Spleen (tissue), 11 donors: ENCODE measurements at regions not wholly inside any gene's neighbourhood (a gene's known extent, or its start where the extent isn't known, plus 50 kb on each side); places are given as distances from the start of the nearest gene placed in this dataset.

Experiments used
- DNase-seq: peaks from one replicate; pipeline ENCODE4 v3.0.0-alpha.2; 2020
- H3K27ac ChIP-seq, 8 donors: fragments of 200-600 bp; sonication (generic) in 7 of 8; 1 replicate in 4 of 8; 2 replicates in 4 of 8; pipeline versions ENCODE4 v1.5.0 to v1.8.0; 2016 to 2021; ENCODE audit warnings: inconsistent platforms in 4 of 8, mild to moderate bottlenecking in 4 of 8, moderate library complexity in 1 of 8
- H3K27me3 ChIP-seq, 7 donors: fragments of 200-600 bp; sonication (generic) in 6 of 7; replicated peaks in 1 of 7; 1 replicate in 4 of 7; 2 replicates in 3 of 7; pipeline versions ENCODE4 v1.5.0 to v1.8.0; 2016 to 2021; ENCODE audit warnings: inconsistent platforms in 3 of 7, mild to moderate bottlenecking in 1 of 7
- H3K36me3 ChIP-seq, 6 donors: fragments of 200-600 bp; sonication (generic) in 5 of 6; 1 replicate in 4 of 6; 2 replicates in 2 of 6; pipeline versions ENCODE4 v1.5.0 to v1.8.0; 2016 to 2021; ENCODE audit warnings: inconsistent platforms in 2 of 6
- H3K4me1 ChIP-seq, 6 donors: fragments of 200-600 bp; sonication (generic) in 5 of 6; 1 replicate in 3 of 6; 2 replicates in 3 of 6; pipeline versions ENCODE4 v1.5.0 to v1.8.0; 2016 to 2021; ENCODE audit warnings: inconsistent platforms in 3 of 6
- H3K4me3 ChIP-seq, 8 donors: fragments of 200-600 bp; sonication (generic) in 7 of 8; 1 replicate in 4 of 8; 2 replicates in 4 of 8; pipeline versions ENCODE4 v1.5.0 to v1.8.0; 2016 to 2021; ENCODE audit warnings: inconsistent platforms in 4 of 8, mild to moderate bottlenecking in 4 of 8, moderate library complexity in 2 of 8
- H3K9me3 ChIP-seq, 8 donors: fragments of 200-600 bp; sonication (generic) in 7 of 8; 1 replicate in 4 of 8; 2 replicates in 4 of 8; pipeline versions ENCODE4 v1.5.0 to v1.8.0; 2016 to 2021; ENCODE audit warnings: inconsistent platforms in 4 of 8
- CTCF ChIP-seq, 11 experiments: fragments of 200-600 bp in 7 of 11; fragments of 450-650 bp in 4 of 11; sonication (generic) in 4 of 11; IDR thresholded peaks in 8 of 11; conservative IDR thresholded peaks in 3 of 11; 1 replicate in 7 of 11; 2 replicates in 4 of 11; pipeline versions ENCODE4 v1.4.0 to v1.8.0; 2016 to 2021; ENCODE audit warnings: antibody characterized with exemption in 11 of 11, inconsistent platforms in 4 of 11, mild to moderate bottlenecking in 1 of 11
- POLR2A ChIP-seq, 3 donors: fragments of 450-650 bp; IDR thresholded peaks; one replicate each; pipeline ENCODE4 v1.5.1; 2017; ENCODE audit warnings: antibody characterized with exemption in 3 of 3, mild to moderate bottlenecking in 1 of 3
- POLR2AphosphoS5 ChIP-seq, 3 donors: sonication (generic); formaldehyde crosslinking; IDR thresholded peaks; one replicate each; pipeline ENCODE4 v1.5.1; 2017; ENCODE audit warnings: antibody characterized with exemption in 3 of 3
- WGBS, 5 donors: extraction: QIAGEN DNeasy Blood & Tissue Kit in 3 of 5; methylation state at CpG; one replicate each; pipeline versions ENCODE4 v1.1.5 to v1.1.7; 2013 to 2018; 5-methylcytosine and 5-hydroxymethylcytosine counted together
- intact Hi-C: fragments of 100-400 bp; cut with DNase I; formaldehyde crosslinking; loops from one replicate; pipeline ENCODE4 v1.15.0; 2023; ENCODE audit warnings: low total_unique reads
- donor health status: healthy with polysubstance abuse.
- donor health status: DM: no; HTN: no; CAD: no; lungs with moderate emphysema.
- donor health status: DM: no; HTN: no; CAD: no.
- donor health status: Bipolar disorder and iron deficiency.
- donor health status: healthy.
- donor health status: DM: no; HTN: no; CAD: no.
- donor health status: DM: yes; HTN: yes; CAD: no.

GRCh38 chr3:84877092-84877491 lies 81.7 kb upstream of the CADM2 start:
- Histone ChIP-seq H3K27ac (no peak overlapping the region), H3K36me3 (no peaks in the 10 kb centered on the region), H3K9me3 (peaks cover 0 to 3% (median 0%) of the 10 kb centered on the region in 8 donors), H3K4me3 (no peak overlapping the region), H3K27me3 (no peaks in the 10 kb centered on the region), H3K4me1 (no peaks in the 10 kb centered on the region)
- 91 to 95% (median 93%) methylated on average over 3 of the region's 3 CpGs for WGBS, 5 donors
- DNase-seq: no peak
- TF ChIP-seq POLR2A (IDR thresholded peaks at IDR 0.05): no peak
- no peak for TF ChIP-seq CTCF (IDR thresholded peaks at IDR 0.05 in 8 of 11, conservative IDR thresholded peaks at IDR 0.05 in 3 of 11)
- no peak for TF ChIP-seq POLR2AphosphoS5 (IDR thresholded peaks at IDR 0.05)
- intact Hi-C loops: no loop called here

GRCh38 chr3:84881288-84881687 lies 77.5 kb upstream of the CADM2 start:
- peaks cover 0 to 10% (median 0%) of the 10 kb centered on the region in 8 donors for H3K9me3 ChIP-seq
- no peak overlapping the region for H3K4me3 ChIP-seq
- H3K4me1 ChIP-seq: no peaks in the 10 kb centered on the region
- H3K36me3 ChIP-seq: no peaks in the 10 kb centered on the region
- intact Hi-C loops: no loop called here
- WGBS, 5 donors: 57 to 88% (median 82%) methylated on average over 2 of the region's 2 CpGs
- TF ChIP-seq POLR2AphosphoS5 (IDR thresholded peaks at IDR 0.05): no peak
- no peak for TF ChIP-seq POLR2A (IDR thresholded peaks at IDR 0.05)
- no peak for TF ChIP-seq CTCF (IDR thresholded peaks at IDR 0.05 in 8 of 11, conservative IDR thresholded peaks at IDR 0.05 in 3 of 11)
- no peak overlapping the region for H3K27ac ChIP-seq
- no peak for DNase-seq
- H3K27me3 ChIP-seq: no peaks in the 10 kb centered on the region

GRCh38 chr3:84885199-84885882 lies 73.4 kb upstream of the CADM2 start:
- 74 to 82% (median 78%) methylated on average over 14 of the region's 14 CpGs for WGBS, 5 donors
- TF ChIP-seq POLR2A (IDR thresholded peaks at IDR 0.05) (no peak), POLR2AphosphoS5 (IDR thresholded peaks at IDR 0.05) (no peak)

GRCh38 chr3:84891851-84892250 lies 66.9 kb upstream of the CADM2 start:
- no peak for DNase-seq
- Histone ChIP-seq H3K27me3 (no peaks in the 10 kb centered on the region), H3K9me3 (peaks cover 0 to 55% (median 41%) of the 10 kb centered on the region in 8 donors), H3K4me3 (no peak overlapping the region), H3K27ac (no peak overlapping the region), H3K4me1 (no peaks in the 10 kb centered on the region), H3K36me3 (no peaks in the 10 kb centered on the region)
- intact Hi-C loops: no loop called here
- TF ChIP-seq POLR2A (IDR thresholded peaks at IDR 0.05) (no peak), POLR2AphosphoS5 (IDR thresholded peaks at IDR 0.05) (no peak), CTCF (IDR thresholded peaks at IDR 0.05 in 8 of 11, conservative IDR thresholded peaks at IDR 0.05 in 3 of 11) (no peak)
- WGBS, 5 donors: 83 to 97% (median 94%) methylated on average over 1 of the region's 1 CpG

More at GRCh38 chr3:84885199-84885882, 73.4 kb upstream of the CADM2 start:
- Histone ChIP-seq H3K9me3 (peaks cover 0 to 27% (median 16%) of the 10 kb centered on the region in 8 donors), H3K4me1 (no peaks in the 10 kb centered on the region), H3K4me3 (no peak overlapping the region), H3K36me3 (no peaks in the 10 kb centered on the region), H3K27ac (no peak overlapping the region), H3K27me3 (no peaks in the 10 kb centered on the region)
- intact Hi-C loops: no loop called here
- DNase-seq: no peak
